ENCODE measurements at regions not wholly inside any gene's neighbourhood (a gene's known extent, or its start where the extent isn't known, plus 50 kb on each side); places are given as distances from the start of the nearest gene placed in this dataset.

- Histone ChIP-seq H3K4me2 (ENCODE audit: low read depth, low read length) (no peak overlapping the region), H3K9me3 (replicated peaks; ENCODE audit: insufficient read depth, low read length) (no peaks in the 10 kb centered on the region), H3K9ac (ENCODE audit: low read length) (no peak overlapping the region), H4K20me1 (ENCODE audit: insufficient read depth, low read length) (no peaks in the 10 kb centered on the region), H3K4me3 (ENCODE audit: low read length) (no peak overlapping the region), H3K27me3 (replicated peaks; ENCODE audit: insufficient read depth, low read length) (no peaks in the 10 kb centered on the region), H2AFZ (ENCODE audit: low read length) (no peak overlapping the region), H3K9me2 (replicated peaks; ENCODE audit: insufficient read depth, low read length) (no peaks in the 10 kb centered on the region), H3K79me2 (ENCODE audit: low read length) (no peaks in the 10 kb centered on the region), H3F3A (ENCODE audit: insufficient read depth, low read length) (peaks cover 16% of the 10 kb centered on the region), H3K27ac (ENCODE audit: low read length) (no peak overlapping the region), H3K4me1 (ENCODE audit: low read length) (peaks cover 28% of the 10 kb centered on the region), H3K36me3 (replicated peaks; ENCODE audit: insufficient read depth, low read length) (no peaks in the 10 kb centered on the region)
- TF ChIP-seq CTCF (IDR thresholded peaks at IDR 0.05; ENCODE audit: low read length) (no peak), EZH2 (optimal IDR thresholded peaks at IDR 0.05; ENCODE audit: low read depth, low read length) (no peak), EZH2phosphoT487 (IDR thresholded peaks at IDR 0.05; ENCODE audit: low read length) (no peak)
- no peak for DNase-seq
Observed at GRCh38 chr1:182257369-182258063, 134.1 kb downstream of the GLUL start.

GRCh38 chr1:182256931-182257330 lies 134.7 kb downstream of the GLUL start:
- Histone ChIP-seq H2AFZ (ENCODE audit: low read length) (no peak overlapping the region), H4K20me1 (ENCODE audit: insufficient read depth, low read length) (no peaks in the 10 kb centered on the region), H3K4me1 (ENCODE audit: low read length) (peaks cover 25% of the 10 kb centered on the region), H3K4me3 (ENCODE audit: low read length) (no peak overlapping the region), H3K9ac (ENCODE audit: low read length) (no peak overlapping the region), H3K79me2 (ENCODE audit: low read length) (no peaks in the 10 kb centered on the region), H3K36me3 (replicated peaks; ENCODE audit: insufficient read depth, low read length) (no peaks in the 10 kb centered on the region), H3K27me3 (replicated peaks; ENCODE audit: insufficient read depth, low read length) (no peaks in the 10 kb centered on the region), H3K9me3 (replicated peaks; ENCODE audit: insufficient read depth, low read length) (no peaks in the 10 kb centered on the region), H3K9me2 (replicated peaks; ENCODE audit: insufficient read depth, low read length) (no peaks in the 10 kb centered on the region), H3K27ac (ENCODE audit: low read length) (no peak overlapping the region), H3K4me2 (ENCODE audit: low read depth, low read length) (no peak overlapping the region), H3F3A (ENCODE audit: insufficient read depth, low read length) (peaks cover 16% of the 10 kb centered on the region)
- no peak for DNase-seq
- TF ChIP-seq EZH2phosphoT487 (IDR thresholded peaks at IDR 0.05; ENCODE audit: low read length), result no peak
- TF ChIP-seq CTCF (IDR thresholded peaks at IDR 0.05; ENCODE audit: low read length), result no peak

GRCh38 chr1:182255494-182255893 lies 136.1 kb downstream of the GLUL start:
- H2AFZ ChIP-seq (ENCODE audit: low read length), result no peak overlapping the region
- peaks cover 16% of the 10 kb centered on the region for H3K4me1 ChIP-seq (ENCODE audit: low read length)
- peaks cover 13% of the 10 kb centered on the region for H3F3A ChIP-seq (ENCODE audit: insufficient read depth, low read length)
- DNase-seq, result no peak
- no peaks in the 10 kb centered on the region for H3K9me2 ChIP-seq (replicated peaks; ENCODE audit: insufficient read depth, low read length)
- TF ChIP-seq EZH2phosphoT487 (IDR thresholded peaks at IDR 0.05; ENCODE audit: low read length) (no peak), EZH2 (optimal IDR thresholded peaks at IDR 0.05; ENCODE audit: low read depth, low read length) (no peak), CTCF (IDR thresholded peaks at IDR 0.05; ENCODE audit: low read length) (no peak)
- no peaks in the 10 kb centered on the region for H4K20me1 ChIP-seq (ENCODE audit: insufficient read depth, low read length)
- H3K79me2 ChIP-seq (ENCODE audit: low read length), result no peaks in the 10 kb centered on the region
- H3K27me3 ChIP-seq (replicated peaks; ENCODE audit: insufficient read depth, low read length), result no peaks in the 10 kb centered on the region
- no peak overlapping the region for H3K9ac ChIP-seq (ENCODE audit: low read length)
- H3K27ac ChIP-seq (ENCODE audit: low read length), result no peak overlapping the region
- no peak overlapping the region for H3K4me3 ChIP-seq (ENCODE audit: low read length)
- H3K9me3 ChIP-seq (replicated peaks; ENCODE audit: insufficient read depth, low read length), result no peaks in the 10 kb centered on the region
- H3K4me2 ChIP-seq (ENCODE audit: low read depth, low read length), result no peak overlapping the region
- H3K36me3 ChIP-seq (replicated peaks; ENCODE audit: insufficient read depth, low read length), result no peaks in the 10 kb centered on the region

Measured in MM.1S (cell line).